Neural crest cell (in vitro differentiated cells): ENCODE measurements at regions not wholly inside any gene's neighbourhood (a gene's known extent, or its start where the extent isn't known, plus 50 kb on each side); places are given as distances from the start of the nearest gene placed in this dataset.
"Not testable (repeated sequence)": the region's sequence is repeated elsewhere in the genome, so short reads cannot be mapped to it uniquely, and the experiment has no call there.

Source experiments
- DNase-seq: peaks from one replicate; pipeline ENCODE4 v3.0.0; 2021; ENCODE audit warnings: low read depth, mixed read lengths, low spot score
- H3K27ac Mint-ChIP-seq: one replicate; pipeline ENCODE4 v1.8.0; 2021; ENCODE audit warnings: mild to moderate bottlenecking, mixed read lengths; ENCODE audit not compliant: unreplicated experiment
- H3K27me3 Mint-ChIP-seq: 2 replicates; pipeline ENCODE4 v1.8.0; 2021; ENCODE audit warnings: low read depth, mild to moderate bottlenecking, mixed read lengths
- H3K36me3 Mint-ChIP-seq: 2 replicates; pipeline ENCODE4 v1.8.0; 2021; ENCODE audit warnings: low read depth, mild to moderate bottlenecking, mixed read lengths
- H3K4me1 Mint-ChIP-seq: 2 replicates; pipeline ENCODE4 v1.8.0; 2021; ENCODE audit warnings: mixed read lengths
- H3K4me3 Mint-ChIP-seq: one replicate; pipeline ENCODE4 v1.8.0; 2021; ENCODE audit warnings: mild to moderate bottlenecking, mixed read lengths
- H3K9me3 Mint-ChIP-seq: 2 replicates; pipeline ENCODE4 v1.8.0; 2021; ENCODE audit warnings: mixed read lengths
- CTCF ChIP-seq: fragments of 200-600 bp; sonication (generic); conservative IDR thresholded peaks from 2 replicates; pipeline ENCODE4 v1.5.0; 2021; ENCODE audit warnings: antibody characterized with exemption, mild to moderate bottlenecking

- peaks cover 3% of the 10 kb centered on the region for H3K9me3 Mint-ChIP-seq
- H3K4me3 Mint-ChIP-seq: no peak overlapping the region
- peaks cover 7% of the 10 kb centered on the region for H3K4me1 Mint-ChIP-seq
Measured at GRCh38 chr9:28471261-28471660, 898.0 kb upstream of the C9orf72 start.

GRCh38 chr9:28487561-28487960 is 914.3 kb upstream of the C9orf72 start:
- Mint-ChIP-seq H3K9me3 (no peaks in the 10 kb centered on the region), H3K27me3 (no peaks in the 10 kb centered on the region), H3K36me3 (no peaks in the 10 kb centered on the region), H3K4me1 (no peaks in the 10 kb centered on the region), H3K4me3 (no peak overlapping the region), H3K27ac (no peak overlapping the region)
- no peak for DNase-seq
- no peak for TF ChIP-seq CTCF

More at GRCh38 chr9:28471261-28471660, 898.0 kb upstream of the C9orf72 start:
- no peak for DNase-seq
- no peak for TF ChIP-seq CTCF
- Mint-ChIP-seq H3K36me3 (no peaks in the 10 kb centered on the region), H3K27ac (no peak overlapping the region), H3K27me3 (no peaks in the 10 kb centered on the region)

GRCh38 chr9:28491121-28491520 is 917.8 kb upstream of the C9orf72 start:
- no peak for TF ChIP-seq CTCF
- no peak for DNase-seq
- Mint-ChIP-seq H3K36me3 (peaks cover 4% of the 10 kb centered on the region), H3K4me1 (no peaks in the 10 kb centered on the region), H3K4me3 (no peak overlapping the region), H3K27ac (no peak overlapping the region), H3K9me3 (peaks cover 5% of the 10 kb centered on the region), H3K27me3 (no peaks in the 10 kb centered on the region)

GRCh38 chr9:28498168-28498567 is 924.9 kb upstream of the C9orf72 start:
- H3K36me3 Mint-ChIP-seq, H3K9me3 Mint-ChIP-seq, H3K4me1 Mint-ChIP-seq, H3K4me3 Mint-ChIP-seq, H3K27ac Mint-ChIP-seq, H3K27me3 Mint-ChIP-seq, DNase-seq: not testable (repeated sequence)

GRCh38 chr9:28502189-28502588 is 928.9 kb upstream of the C9orf72 start:
- no peaks in the 10 kb centered on the region for H3K27me3 Mint-ChIP-seq
- no peak for TF ChIP-seq CTCF
- H3K4me3 Mint-ChIP-seq: no peak overlapping the region
- no peaks in the 10 kb centered on the region for H3K4me1 Mint-ChIP-seq
- H3K27ac Mint-ChIP-seq: no peak overlapping the region
- no peak for DNase-seq
- peaks cover 2% of the 10 kb centered on the region for H3K36me3 Mint-ChIP-seq
- H3K9me3 Mint-ChIP-seq: peaks cover 2% of the 10 kb centered on the region

GRCh38 chr9:28502741-28503140 is 929.5 kb upstream of the C9orf72 start:
- no peak for DNase-seq
- H3K27ac Mint-ChIP-seq: no peak overlapping the region
- H3K27me3 Mint-ChIP-seq: no peaks in the 10 kb centered on the region
- no peaks in the 10 kb centered on the region for H3K4me1 Mint-ChIP-seq
- H3K9me3 Mint-ChIP-seq: no peaks in the 10 kb centered on the region
- TF ChIP-seq CTCF: no peak
- H3K36me3 Mint-ChIP-seq: no peaks in the 10 kb centered on the region
- no peak overlapping the region for H3K4me3 Mint-ChIP-seq
